ENCODE measurements at regions not wholly inside any gene's neighbourhood (a gene's known extent, or its start where the extent isn't known, plus 50 kb on each side); places are given as distances from the start of the nearest gene placed in this dataset.

DNA sequence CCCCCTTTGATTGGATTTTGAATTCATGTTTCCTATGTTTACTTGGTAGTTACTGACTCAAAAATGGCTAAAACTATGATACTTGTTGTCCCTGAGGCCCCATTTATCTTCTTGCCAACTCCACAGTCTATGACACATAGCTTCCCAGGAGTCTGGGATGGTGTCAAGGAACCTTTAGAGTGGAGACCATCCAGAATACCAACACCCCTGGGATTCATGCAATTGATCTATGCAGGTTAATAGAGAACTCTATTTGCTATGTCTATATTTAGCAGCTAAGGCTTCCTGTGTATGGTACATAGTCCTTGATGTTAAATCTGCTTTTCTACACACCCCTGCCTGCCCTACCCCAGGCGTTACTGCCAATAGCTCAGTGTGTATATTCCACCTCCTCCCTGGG, 218.5 kb upstream of the HDAC4 start:
- Histone ChIP-seq H3K27ac (ENCODE audit: poor library complexity, severe bottlenecking) (no peak overlapping the region), H3K9me3 (ENCODE audit: severe bottlenecking) (peaks cover 7% of the 10 kb centered on the region), H3K36me3 (ENCODE audit: low read depth) (no peaks in the 10 kb centered on the region), H3K4me3 (ENCODE audit: severe bottlenecking) (no peak overlapping the region), H3K4me1 (ENCODE audit: insufficient read depth, poor library complexity, severe bottlenecking) (no peaks in the 10 kb centered on the region), H3K27me3 (ENCODE audit: insufficient read depth, poor library complexity, severe bottlenecking) (no peaks in the 10 kb centered on the region)
- no peak for ATAC-seq (ENCODE audit: low read depth)
- TF ChIP-seq, protein P1, sequence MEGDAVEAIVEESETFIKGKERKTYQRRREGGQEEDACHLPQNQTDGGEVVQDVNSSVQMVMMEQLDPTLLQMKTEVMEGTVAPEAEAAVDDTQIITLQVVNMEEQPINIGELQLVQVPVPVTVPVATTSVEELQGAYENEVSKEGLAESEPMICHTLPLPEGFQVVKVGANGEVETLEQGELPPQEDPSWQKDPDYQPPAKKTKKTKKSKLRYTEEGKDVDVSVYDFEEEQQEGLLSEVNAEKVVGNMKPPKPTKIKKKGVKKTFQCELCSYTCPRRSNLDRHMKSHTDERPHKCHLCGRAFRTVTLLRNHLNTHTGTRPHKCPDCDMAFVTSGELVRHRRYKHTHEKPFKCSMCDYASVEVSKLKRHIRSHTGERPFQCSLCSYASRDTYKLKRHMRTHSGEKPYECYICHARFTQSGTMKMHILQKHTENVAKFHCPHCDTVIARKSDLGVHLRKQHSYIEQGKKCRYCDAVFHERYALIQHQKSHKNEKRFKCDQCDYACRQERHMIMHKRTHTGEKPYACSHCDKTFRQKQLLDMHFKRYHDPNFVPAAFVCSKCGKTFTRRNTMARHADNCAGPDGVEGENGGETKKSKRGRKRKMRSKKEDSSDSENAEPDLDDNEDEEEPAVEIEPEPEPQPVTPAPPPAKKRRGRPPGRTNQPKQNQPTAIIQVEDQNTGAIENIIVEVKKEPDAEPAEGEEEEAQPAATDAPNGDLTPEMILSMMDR (IDR thresholded peaks at IDR 0.05; ENCODE audit: poor library complexity, severe bottlenecking), result no peak
- DNase-seq (ENCODE audit: low spot score), result no peak

DNA sequence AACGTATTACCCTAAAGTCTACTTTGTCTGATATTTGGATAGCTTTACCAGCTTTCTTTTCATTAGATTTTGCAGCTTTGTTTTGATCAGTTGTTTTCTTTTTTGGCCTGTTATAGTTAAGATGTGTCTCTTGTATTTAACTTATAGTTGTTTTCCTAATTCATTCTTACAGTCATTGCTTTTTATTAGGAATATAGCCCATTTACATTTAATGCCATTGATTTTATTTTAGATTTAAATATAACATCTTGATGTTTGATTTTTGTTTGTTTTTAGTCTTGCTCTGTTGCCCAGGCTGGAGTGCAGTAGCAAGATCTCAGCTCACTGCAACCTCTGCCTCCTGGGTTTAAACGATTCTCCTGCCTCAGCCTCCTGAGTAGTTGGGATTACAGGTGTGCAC, 215.9 kb upstream of the HDAC4 start:
- no peaks in the 10 kb centered on the region for H3K36me3 ChIP-seq (ENCODE audit: low read depth)
- no peak for ATAC-seq (ENCODE audit: low read depth)
- DNase-seq (ENCODE audit: low spot score), result no peak
- no peak overlapping the region for H3K27ac ChIP-seq (ENCODE audit: poor library complexity, severe bottlenecking)
- TF ChIP-seq, protein P1 (IDR thresholded peaks at IDR 0.05; ENCODE audit: poor library complexity, severe bottlenecking), result no peak
- no peaks in the 10 kb centered on the region for H3K27me3 ChIP-seq (ENCODE audit: insufficient read depth, poor library complexity, severe bottlenecking)
- peaks cover 7% of the 10 kb centered on the region for H3K9me3 ChIP-seq (ENCODE audit: severe bottlenecking)
- H3K4me3 ChIP-seq (ENCODE audit: severe bottlenecking), result no peak overlapping the region
- no peaks in the 10 kb centered on the region for H3K4me1 ChIP-seq (ENCODE audit: insufficient read depth, poor library complexity, severe bottlenecking)

DNA sequence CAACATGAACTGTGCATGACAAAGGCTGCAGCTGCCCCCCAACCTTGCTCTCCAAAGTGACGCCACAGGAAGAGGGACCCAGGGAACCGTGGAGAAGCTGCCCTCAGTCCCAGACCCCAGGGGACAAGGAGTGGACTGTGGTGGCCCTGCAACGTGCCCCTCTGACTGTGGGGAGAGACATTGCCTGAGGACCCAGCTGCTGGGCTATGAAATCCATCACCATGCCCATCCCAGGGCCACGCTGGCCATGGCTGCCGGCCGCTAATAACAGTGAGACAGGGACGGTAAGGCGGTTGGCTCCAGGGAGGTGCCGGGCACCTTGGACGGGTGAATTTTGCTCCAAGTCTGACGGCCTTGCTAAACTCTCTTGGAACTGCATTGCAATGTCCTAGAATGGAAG, 211.3 kb upstream of the HDAC4 start:
- peaks cover 2% of the 10 kb centered on the region for H3K9me3 ChIP-seq (ENCODE audit: severe bottlenecking)
- H3K27me3 ChIP-seq (ENCODE audit: insufficient read depth, poor library complexity, severe bottlenecking), result peaks cover 7% of the 10 kb centered on the region
- no peak for DNase-seq (ENCODE audit: low spot score)
- H3K4me1 ChIP-seq (ENCODE audit: insufficient read depth, poor library complexity, severe bottlenecking), result no peaks in the 10 kb centered on the region
- ATAC-seq (ENCODE audit: low read depth), result no peak
- no peak overlapping the region for H3K4me3 ChIP-seq (ENCODE audit: severe bottlenecking)
- no peaks in the 10 kb centered on the region for H3K36me3 ChIP-seq (ENCODE audit: low read depth)
- H3K27ac ChIP-seq (ENCODE audit: poor library complexity, severe bottlenecking), result no peak overlapping the region
- TF ChIP-seq, protein P1 (IDR thresholded peaks at IDR 0.05; ENCODE audit: poor library complexity, severe bottlenecking), result no peak

DNA sequence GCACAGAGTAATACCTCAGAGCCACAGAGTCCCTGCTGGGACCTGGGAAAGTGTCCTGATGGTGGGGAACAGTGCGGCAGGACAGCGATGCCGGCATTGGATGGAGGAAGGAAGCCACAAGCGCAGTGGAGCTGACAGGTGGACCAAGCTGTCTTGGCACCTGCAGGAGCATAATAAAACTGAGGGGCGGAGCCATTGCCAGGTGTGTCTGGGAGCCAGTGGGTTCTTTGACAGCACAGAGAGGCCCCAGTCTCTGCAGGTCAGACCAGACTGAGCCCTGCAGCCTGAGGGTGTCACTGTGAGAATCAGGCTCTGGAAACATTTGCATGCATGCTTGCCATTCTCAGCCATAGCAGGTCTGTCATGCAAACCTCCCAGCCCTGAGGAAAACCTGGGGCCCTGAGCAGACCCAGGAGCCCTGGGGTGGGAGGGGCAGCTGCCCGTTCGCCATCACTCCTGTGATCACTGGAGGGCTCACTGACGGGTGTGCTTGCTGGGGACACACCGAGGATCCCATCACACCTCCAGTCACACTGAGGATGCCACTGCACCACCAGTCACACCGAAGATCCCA, 210.5 kb upstream of the HDAC4 start:
- DNase-seq (ENCODE audit: low spot score) (no peak), ATAC-seq (ENCODE audit: low read depth) (no peak)
- Histone ChIP-seq H3K27ac (ENCODE audit: poor library complexity, severe bottlenecking) (no peak overlapping the region), H3K4me1 (ENCODE audit: insufficient read depth, poor library complexity, severe bottlenecking) (no peaks in the 10 kb centered on the region), H3K9me3 (ENCODE audit: severe bottlenecking) (no peaks in the 10 kb centered on the region), H3K36me3 (ENCODE audit: low read depth) (no peaks in the 10 kb centered on the region), H3K4me3 (ENCODE audit: severe bottlenecking) (no peak overlapping the region), H3K27me3 (ENCODE audit: insufficient read depth, poor library complexity, severe bottlenecking) (peaks cover 13% of the 10 kb centered on the region)
- TF ChIP-seq, protein P1 (IDR thresholded peaks at IDR 0.05; ENCODE audit: poor library complexity, severe bottlenecking), result no peak

DNA sequence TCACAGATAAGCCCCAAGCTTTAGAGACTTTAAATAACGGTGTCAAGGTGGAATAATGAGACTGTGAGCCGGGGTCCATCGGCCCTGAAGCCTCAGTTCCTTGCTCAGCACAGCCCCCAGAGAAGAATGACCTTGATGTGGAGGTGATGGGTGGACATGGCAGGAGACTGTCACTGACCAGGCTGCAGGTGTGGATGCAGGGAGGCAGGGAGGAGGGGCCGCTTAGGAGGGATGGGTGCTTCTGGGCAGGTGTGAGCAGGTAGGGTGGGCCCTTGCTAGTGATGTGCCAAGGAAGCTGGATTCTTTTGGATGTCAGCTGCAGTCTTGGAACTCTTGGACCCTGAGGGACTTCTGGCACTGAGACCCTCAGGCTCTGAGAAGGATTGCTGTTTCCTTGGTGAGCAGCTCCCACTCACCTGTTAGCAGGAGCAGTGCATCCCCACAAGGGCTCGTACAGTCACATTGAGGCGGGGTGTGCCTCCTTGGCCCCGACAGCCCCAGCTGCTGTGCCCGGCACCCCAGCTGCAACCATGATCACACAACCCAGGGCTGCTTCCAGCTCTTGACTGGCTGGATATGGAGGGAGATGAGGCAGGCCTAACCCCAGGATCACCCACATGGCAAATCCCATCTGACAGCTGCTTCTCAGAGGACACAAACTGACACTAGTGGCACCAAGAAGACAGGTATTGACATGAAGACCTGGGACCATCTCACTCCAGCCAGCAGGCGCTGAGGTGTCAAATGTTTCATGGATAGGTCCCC, 209.8 kb upstream of the HDAC4 start:
- no peak overlapping the region for H3K27ac ChIP-seq (ENCODE audit: poor library complexity, severe bottlenecking)
- H3K27me3 ChIP-seq (ENCODE audit: insufficient read depth, poor library complexity, severe bottlenecking), result peaks cover 19% of the 10 kb centered on the region
- H3K4me1 ChIP-seq (ENCODE audit: insufficient read depth, poor library complexity, severe bottlenecking), result no peaks in the 10 kb centered on the region
- H3K9me3 ChIP-seq (ENCODE audit: severe bottlenecking), result no peaks in the 10 kb centered on the region
- H3K36me3 ChIP-seq (ENCODE audit: low read depth), result no peaks in the 10 kb centered on the region
- H3K4me3 ChIP-seq (ENCODE audit: severe bottlenecking), result no peak overlapping the region
- DNase-seq (ENCODE audit: low spot score) (no peak), ATAC-seq (ENCODE audit: low read depth) (no peak)
- TF ChIP-seq, protein P1 (IDR thresholded peaks at IDR 0.05; ENCODE audit: poor library complexity, severe bottlenecking), result no peak
